GM12874 (cell line): ENCODE measurements at regions not wholly inside any gene's neighbourhood (a gene's known extent, or its start where the extent isn't known, plus 50 kb on each side); places are given as distances from the start of the nearest gene placed in this dataset.

Experiments
- CTCF ChIP-seq: IDR thresholded peaks from 2 replicates; pipeline ENCODE4 v1.5.1; 2011; ENCODE audit warnings: low read depth, mild to moderate bottlenecking, control low read depth, low read length, moderate library complexity; ENCODE audit not compliant: insufficient read depth

GRCh38 chr5:96187309-96188027 lies 225.8 kb upstream of the ELL2 start:
- TF ChIP-seq CTCF, result no peak

- TF ChIP-seq CTCF, result no peak
These were observed 219.2 kb upstream of the ELL2 start for GRCh38 chr5:96180684-96181435.

- TF ChIP-seq CTCF, result no peak
These were observed 215.7 kb upstream of the ELL2 start for GRCh38 chr5:96177303-96177869.

- TF ChIP-seq CTCF, result no peak
These were observed 214.4 kb upstream of the ELL2 start for GRCh38 chr5:96176022-96176421.

- TF ChIP-seq CTCF, result peak; percentile 29; the same call in 1 of the 2 replicates
These were observed 213.4 kb upstream of the ELL2 start for GRCh38 chr5:96175090-96175489.

GRCh38 chr5:96173366-96173765 lies 211.7 kb upstream of the ELL2 start:
- TF ChIP-seq CTCF, result no peak

- TF ChIP-seq CTCF, result no peak
These were observed 210.8 kb upstream of the ELL2 start for GRCh38 chr5:96172436-96172835.
